Left ventricle myocardium inferior (tissue), 1 donor: ENCODE measurements at regions not wholly inside any gene's neighbourhood (a gene's known extent, or its start where the extent isn't known, plus 50 kb on each side); places are given as distances from the start of the nearest gene placed in this dataset.

Experiments used
- DNase-seq: peaks from one replicate; pipeline ENCODE4 v3.0.0-alpha.2; 2020
- H3K27ac ChIP-seq: fragments of 200-600 bp; replicated peaks from 2 replicates; pipeline ENCODE4 v1.8.0; 2021
- H3K27me3 ChIP-seq: fragments of 200-600 bp; 2 replicates; pipeline ENCODE4 v1.8.0; 2021; ENCODE audit warnings: low read depth
- H3K36me3 ChIP-seq: fragments of 200-600 bp; 2 replicates; pipeline ENCODE4 v1.8.0; 2021
- H3K4me1 ChIP-seq: fragments of 200-600 bp; 2 replicates; pipeline ENCODE4 v1.8.0; 2021
- H3K4me3 ChIP-seq: fragments of 200-600 bp; 2 replicates; pipeline ENCODE4 v1.8.0; 2021; ENCODE audit warnings: mild to moderate bottlenecking, moderate library complexity
- H3K9me3 ChIP-seq: fragments of 200-600 bp; replicated peaks from 2 replicates; pipeline ENCODE4 v1.8.0; 2021
- CTCF ChIP-seq: fragments of 200-600 bp; IDR thresholded peaks from 2 replicates; pipeline ENCODE4 v1.8.0; 2021; ENCODE audit warnings: antibody characterized with exemption, mild to moderate bottlenecking, borderline replicate concordance
- intact Hi-C: fragments of 100-400 bp; cut with micrococcal nuclease; formaldehyde crosslinking; loops from one replicate; pipeline ENCODE4 v1.11.0; 2022
- donor health status: DM: no; HTN: yes; CAD: no; lungs with severe emphysema.

GRCh38 chr2:236685979-236686520, 116.4 kb downstream of the ACKR3 start:
- Histone ChIP-seq H3K4me3 (no peak overlapping the region), H3K4me1 (peaks cover 49% of the 10 kb centered on the region), H3K27me3 (no peaks in the 10 kb centered on the region), H3K9me3 (no peaks in the 10 kb centered on the region), H3K27ac (no peak overlapping the region), H3K36me3 (no peaks in the 10 kb centered on the region)
- intact Hi-C loops = no loop called here
- TF ChIP-seq CTCF = no peak
- DNase-seq = no peak

- Histone ChIP-seq H3K4me1 (peaks cover 52% of the 10 kb centered on the region), H3K27ac (no peak overlapping the region), H3K9me3 (no peaks in the 10 kb centered on the region), H3K36me3 (no peaks in the 10 kb centered on the region), H3K4me3 (no peak overlapping the region), H3K27me3 (no peaks in the 10 kb centered on the region)
- intact Hi-C loops = no loop called here
- no peak for TF ChIP-seq CTCF
- DNase-seq = no peak
Observed at GRCh38 chr2:236686561-236686960, 116.9 kb downstream of the ACKR3 start.

GRCh38 chr2:236687296-236687965, 117.8 kb downstream of the ACKR3 start:
- H3K4me1 ChIP-seq = peaks cover 57% of the 10 kb centered on the region
- no peaks in the 10 kb centered on the region for H3K27me3 ChIP-seq
- no peak overlapping the region for H3K4me3 ChIP-seq
- H3K9me3 ChIP-seq = no peaks in the 10 kb centered on the region
- H3K27ac ChIP-seq = peak overlapping the region; percentile 80
- DNase-seq = no peak
- no peaks in the 10 kb centered on the region for H3K36me3 ChIP-seq
- intact Hi-C loops = no loop called here
- TF ChIP-seq CTCF = no peak

GRCh38 chr2:236688157-236688556, 118.5 kb downstream of the ACKR3 start:
- H3K27ac ChIP-seq = peak overlapping the region; percentile 80
- peaks cover 52% of the 10 kb centered on the region for H3K4me1 ChIP-seq
- no peaks in the 10 kb centered on the region for H3K9me3 ChIP-seq
- TF ChIP-seq CTCF = no peak
- no peak for DNase-seq
- H3K36me3 ChIP-seq = no peaks in the 10 kb centered on the region
- intact Hi-C loops = no loop called here
- no peaks in the 10 kb centered on the region for H3K27me3 ChIP-seq
- peak overlapping the region; percentile 19 for H3K4me3 ChIP-seq

GRCh38 chr2:236688563-236689392, 119.2 kb downstream of the ACKR3 start:
- intact Hi-C loops = no loop called here
- DNase-seq = no peak
- peaks cover 47% of the 10 kb centered on the region for H3K4me1 ChIP-seq
- H3K36me3 ChIP-seq = no peaks in the 10 kb centered on the region
- peak overlapping the region; percentile 80 for H3K27ac ChIP-seq
- H3K9me3 ChIP-seq = no peaks in the 10 kb centered on the region
- no peak for TF ChIP-seq CTCF
- H3K4me3 ChIP-seq = peak overlapping the region; percentile 19
- H3K27me3 ChIP-seq = no peaks in the 10 kb centered on the region
